ENCODE measurements at regions not wholly inside any gene's neighbourhood (a gene's known extent, or its start where the extent isn't known, plus 50 kb on each side); places are given as distances from the start of the nearest gene placed in this dataset.

- TF ChIP-seq CTCF (conservative IDR thresholded peaks at IDR 0.05; ENCODE audit: low read length) (no peak), EZH2phosphoT487 (IDR thresholded peaks at IDR 0.05; ENCODE audit: borderline replicate concordance) (no peak)
- H3K27me3 ChIP-seq (ENCODE audit: insufficient read depth, low read length, poor library complexity, severe bottlenecking): peaks cover 60% of the 10 kb centered on the region
- no peaks in the 10 kb centered on the region for H3F3A ChIP-seq (ENCODE audit: low read depth)
- H3K36me3 ChIP-seq (ENCODE audit: insufficient read depth, low read length): no peaks in the 10 kb centered on the region
- H3K9ac ChIP-seq (ENCODE audit: low read depth, low read length, poor library complexity, severe bottlenecking): no peak overlapping the region
- H3K4me3 ChIP-seq (ENCODE audit: low read length, poor library complexity, severe bottlenecking): no peak overlapping the region
- H3K79me2 ChIP-seq (ENCODE audit: insufficient read depth, low read length): no peaks in the 10 kb centered on the region
- H3K9me3 ChIP-seq (ENCODE audit: insufficient read depth, low read depth, low read length): 0 out of 2 replicates have a peak, but pooled peaks cover 3% of the 10 kb centered on the region
- no peaks in the 10 kb centered on the region for H4K20me1 ChIP-seq (ENCODE audit: insufficient read depth, low read length, poor library complexity, severe bottlenecking)
- H3K4me1 ChIP-seq (ENCODE audit: insufficient read depth, low read length, poor library complexity, severe bottlenecking): no peaks in the 10 kb centered on the region
- no peak overlapping the region for H3K4me2 ChIP-seq (ENCODE audit: low read depth, low read length, poor library complexity, severe bottlenecking)
- no peak overlapping the region for H2AFZ ChIP-seq (ENCODE audit: low read length)
- H3K9me2 ChIP-seq (replicated peaks; ENCODE audit: low read depth, low read length): no peaks in the 10 kb centered on the region
Measured at GRCh38 chr1:177799746-177800145, 170.1 kb downstream of the SEC16B start.

GRCh38 chr1:177798614-177799013, 171.2 kb downstream of the SEC16B start:
- no peak for TF ChIP-seq CTCF (conservative IDR thresholded peaks at IDR 0.05; ENCODE audit: low read length)
- TF ChIP-seq EZH2phosphoT487 (IDR thresholded peaks at IDR 0.05; ENCODE audit: borderline replicate concordance): no peak
- Histone ChIP-seq H3K9ac (ENCODE audit: low read depth, low read length, poor library complexity, severe bottlenecking) (no peak overlapping the region), H3K27me3 (ENCODE audit: insufficient read depth, low read length, poor library complexity, severe bottlenecking) (peaks cover 60% of the 10 kb centered on the region), H3K9me2 (replicated peaks; ENCODE audit: low read depth, low read length) (no peaks in the 10 kb centered on the region), H4K20me1 (ENCODE audit: insufficient read depth, low read length, poor library complexity, severe bottlenecking) (no peaks in the 10 kb centered on the region), H3K4me2 (ENCODE audit: low read depth, low read length, poor library complexity, severe bottlenecking) (no peak overlapping the region), H3K4me3 (ENCODE audit: low read length, poor library complexity, severe bottlenecking) (no peak overlapping the region), H3F3A (ENCODE audit: low read depth) (no peaks in the 10 kb centered on the region), H3K79me2 (ENCODE audit: insufficient read depth, low read length) (no peaks in the 10 kb centered on the region), H3K36me3 (ENCODE audit: insufficient read depth, low read length) (no peaks in the 10 kb centered on the region), H3K4me1 (ENCODE audit: insufficient read depth, low read length, poor library complexity, severe bottlenecking) (no peaks in the 10 kb centered on the region), H2AFZ (ENCODE audit: low read length) (no peak overlapping the region), H3K9me3 (ENCODE audit: insufficient read depth, low read depth, low read length) (0 out of 2 replicates have a peak, but pooled peaks cover under 1% of the 10 kb centered on the region)

GRCh38 chr1:177796561-177796960, 173.3 kb downstream of the SEC16B start:
- Histone ChIP-seq H2AFZ (ENCODE audit: low read length) (no peak overlapping the region), H3K4me3 (ENCODE audit: low read length, poor library complexity, severe bottlenecking) (no peak overlapping the region), H3K4me1 (ENCODE audit: insufficient read depth, low read length, poor library complexity, severe bottlenecking) (no peaks in the 10 kb centered on the region), H3K79me2 (ENCODE audit: insufficient read depth, low read length) (no peaks in the 10 kb centered on the region), H3K9ac (ENCODE audit: low read depth, low read length, poor library complexity, severe bottlenecking) (no peak overlapping the region), H4K20me1 (ENCODE audit: insufficient read depth, low read length, poor library complexity, severe bottlenecking) (no peaks in the 10 kb centered on the region), H3K9me2 (replicated peaks; ENCODE audit: low read depth, low read length) (no peaks in the 10 kb centered on the region), H3K36me3 (ENCODE audit: insufficient read depth, low read length) (no peaks in the 10 kb centered on the region), H3K4me2 (ENCODE audit: low read depth, low read length, poor library complexity, severe bottlenecking) (no peak overlapping the region), H3K27me3 (ENCODE audit: insufficient read depth, low read length, poor library complexity, severe bottlenecking) (peaks cover 43% of the 10 kb centered on the region), H3K9me3 (ENCODE audit: insufficient read depth, low read depth, low read length) (no peaks in the 10 kb centered on the region), H3F3A (ENCODE audit: low read depth) (no peaks in the 10 kb centered on the region)
- TF ChIP-seq CTCF (conservative IDR thresholded peaks at IDR 0.05; ENCODE audit: low read length) (no peak), EZH2phosphoT487 (IDR thresholded peaks at IDR 0.05; ENCODE audit: borderline replicate concordance) (no peak)
